Endothelial cell of hepatic sinusoid (primary cell): ENCODE measurements at regions not wholly inside any gene's neighbourhood (a gene's known extent, or its start where the extent isn't known, plus 50 kb on each side); places are given as distances from the start of the nearest gene placed in this dataset.
"Not testable (repeated sequence)": the region's sequence is repeated elsewhere in the genome, so short reads cannot be mapped to it uniquely, and the experiment has no call there.

Source experiments
- in situ Hi-C: cut with HindIII; loops from 2 replicates; pipeline ENCODE4 v1.10.0; 2017; ENCODE audit warnings: low sequenced_read_pairs

DNA sequence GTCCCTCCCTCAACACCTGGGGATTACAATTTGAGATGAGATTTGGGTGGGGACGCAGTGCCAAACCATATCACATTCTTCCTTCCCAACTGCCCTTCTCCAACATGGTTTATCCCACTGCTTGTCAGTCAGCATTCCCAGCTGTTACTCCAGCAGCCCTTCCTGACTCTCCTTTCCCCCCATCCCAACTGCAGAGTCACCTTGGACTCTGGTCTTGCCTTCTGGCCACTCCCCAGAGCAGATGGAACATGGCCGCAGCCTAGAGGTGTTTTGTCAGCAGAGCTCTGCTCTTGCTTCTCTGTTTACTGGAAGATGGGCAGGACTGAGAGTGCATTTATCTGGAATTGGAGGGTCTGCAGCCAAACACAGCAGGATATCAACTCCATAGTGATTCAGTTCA is 51.2 kb upstream of the MEX3C start:
- in situ Hi-C loops, result no loop called here

GRCh38 chr18:51250006-51250405 is 52.5 kb upstream of the MEX3C start:
- in situ Hi-C loops, result no loop called here

- in situ Hi-C loops, result no loop called here
Measured at GRCh38 chr18:51250458-51251024, 53.1 kb upstream of the MEX3C start.

DNA sequence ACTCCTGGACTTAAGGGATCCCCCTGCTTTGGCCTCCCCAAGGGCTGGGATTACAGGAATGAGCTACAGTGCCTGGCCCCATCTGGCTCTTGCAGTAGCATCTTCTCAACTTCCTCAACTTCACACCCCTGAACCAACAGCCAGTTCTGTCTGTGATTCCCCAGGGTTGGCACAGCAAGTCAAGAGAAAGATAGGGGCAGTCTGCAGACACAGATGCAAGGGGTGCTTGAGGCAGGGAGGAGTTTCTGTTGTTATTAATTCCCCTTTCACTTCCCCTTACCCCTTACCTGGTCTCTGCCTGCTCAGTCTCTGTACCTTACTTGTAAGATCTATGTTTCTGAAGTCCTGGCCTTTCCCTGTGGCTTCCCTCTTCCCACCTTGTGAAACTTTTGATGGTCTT is 54.1 kb upstream of the MEX3C start:
- in situ Hi-C loops, result no loop called here

DNA sequence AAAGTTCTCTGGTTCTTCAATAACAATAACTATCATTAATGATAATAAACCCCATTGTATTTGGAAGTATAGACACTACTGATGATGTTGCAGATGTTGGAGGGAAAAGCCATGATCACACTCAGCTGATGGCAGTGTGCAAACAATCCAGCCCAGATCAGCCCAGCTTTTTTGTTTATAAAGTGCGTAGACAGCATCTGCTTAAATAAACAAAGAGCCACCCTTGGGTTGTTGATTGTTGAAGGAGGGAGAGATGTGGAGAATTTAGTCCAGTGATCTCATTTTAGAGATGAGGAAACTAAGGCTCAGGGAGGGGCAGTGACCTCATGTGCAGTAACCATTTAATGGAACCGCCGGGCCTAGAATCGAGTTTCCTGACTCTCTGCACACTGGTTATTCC is 56.0 kb upstream of the MEX3C start:
- in situ Hi-C loops, result no loop called here

DNA sequence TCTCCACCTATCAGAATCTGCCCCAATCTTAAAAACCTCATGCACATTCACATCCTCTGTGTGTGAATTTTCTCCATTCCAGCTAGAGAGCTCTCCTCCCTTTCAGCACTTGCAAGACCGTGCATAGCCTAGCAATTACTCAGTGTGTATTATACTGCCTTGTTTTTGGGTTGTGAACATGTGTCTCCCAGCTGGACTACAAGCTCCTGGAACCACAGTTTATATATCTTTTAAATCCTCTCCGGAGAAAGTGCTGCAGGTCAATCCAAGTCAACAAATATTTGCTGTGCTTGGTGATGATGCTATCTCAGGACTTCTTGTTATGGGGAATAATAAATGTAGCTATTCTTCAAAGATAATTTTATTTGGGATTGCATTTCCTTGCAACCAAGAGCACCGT is 58.2 kb upstream of the MEX3C start:
- in situ Hi-C loops, result no loop called here

DNA sequence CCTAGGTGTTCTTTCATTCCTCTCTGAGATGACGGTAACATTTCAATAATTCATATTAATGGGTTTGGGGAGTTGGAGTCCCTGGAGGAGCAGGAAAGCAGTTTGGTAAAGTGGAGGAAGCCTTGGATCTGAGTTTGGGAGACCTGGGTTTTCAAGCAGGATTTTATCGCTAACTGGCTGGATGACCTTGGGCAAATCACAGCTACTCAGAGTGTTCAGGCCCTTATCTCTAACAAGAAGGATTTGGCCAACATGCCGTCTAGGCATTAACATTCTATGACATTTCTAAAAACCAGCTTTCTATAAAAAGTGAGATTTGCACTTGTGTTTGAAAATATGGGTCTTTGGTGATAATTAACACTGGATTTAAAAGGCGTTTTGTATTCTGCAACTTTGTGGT is 59.7 kb upstream of the MEX3C start:
- in situ Hi-C loops, result no loop called here

- in situ Hi-C loops, result no loop called here
Measured at GRCh38 chr18:51260118-51260517, 62.6 kb upstream of the MEX3C start.

DNA sequence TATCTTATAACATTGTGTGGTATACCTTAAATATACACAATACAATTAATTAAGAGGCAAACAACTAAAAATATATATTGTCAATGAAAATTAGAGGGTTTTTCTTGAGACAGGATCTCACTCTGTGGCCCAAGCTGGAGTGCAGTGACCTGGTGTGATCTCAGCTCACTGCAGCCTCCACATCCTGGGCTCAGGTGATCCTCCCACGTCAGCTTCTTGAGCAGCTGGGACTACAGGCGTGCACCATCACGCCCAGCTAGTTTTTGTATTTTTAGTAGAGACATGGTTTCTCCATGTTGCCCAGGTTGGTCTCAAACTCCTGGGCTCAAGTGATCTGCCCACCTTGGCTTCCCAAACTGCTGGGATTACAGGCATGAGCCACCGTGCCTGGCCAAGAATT is 68.6 kb upstream of the MEX3C start:
- in situ Hi-C loops, result not testable (repeated sequence)

DNA sequence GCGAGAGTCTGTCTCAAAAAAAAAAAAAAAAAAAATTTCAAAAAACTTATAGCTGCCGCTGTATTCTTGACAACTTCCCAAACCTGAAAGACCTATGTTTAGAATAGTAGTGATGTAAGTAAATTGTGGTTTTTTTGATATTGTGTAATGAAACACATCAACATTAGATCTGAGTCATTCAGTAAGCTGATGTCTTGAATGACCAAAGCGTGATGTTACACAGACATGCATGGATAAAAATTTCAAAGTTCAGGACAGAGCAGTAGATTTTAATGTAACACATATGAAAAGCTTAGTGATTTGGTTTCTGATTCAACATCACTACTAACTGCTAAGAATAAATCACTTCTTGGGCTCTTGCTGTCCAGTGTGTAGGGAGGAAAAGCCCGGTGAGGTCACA is 69.3 kb upstream of the MEX3C start:
- in situ Hi-C loops, result no loop called here

GRCh38 chr18:51273437-51273836 is 76.0 kb upstream of the MEX3C start:
- in situ Hi-C loops, result no loop called here

GRCh38 chr18:51275712-51276476 is 78.4 kb upstream of the MEX3C start:
- in situ Hi-C loops, result no loop called here

DNA sequence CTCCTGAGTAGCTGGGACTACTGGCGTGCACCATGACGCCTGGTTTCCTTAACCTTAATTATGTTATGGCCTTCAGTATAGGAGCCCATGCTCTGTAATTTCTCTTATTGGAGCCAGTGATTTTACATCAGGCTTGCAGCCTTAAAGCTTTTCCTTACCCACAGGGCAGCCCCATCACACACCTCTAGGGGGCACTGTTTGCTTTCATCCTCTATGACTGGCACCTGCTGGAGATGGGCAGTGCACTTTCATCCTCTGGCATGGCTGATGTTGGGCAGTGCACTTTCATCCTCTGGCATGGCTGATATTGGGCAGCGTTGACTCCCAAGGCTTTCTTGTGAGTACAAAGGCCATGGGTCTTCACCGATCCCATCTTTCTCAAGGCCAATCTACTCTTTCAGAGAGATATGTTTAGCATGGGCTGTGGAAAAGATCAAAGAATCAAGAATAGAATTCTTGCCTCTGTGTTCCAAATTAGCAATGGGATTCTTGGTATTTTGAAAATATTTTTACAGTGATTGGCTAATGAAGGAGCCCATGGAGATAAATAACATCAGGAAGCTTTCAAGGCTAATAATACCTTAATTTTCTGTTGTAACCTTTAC is 80.7 kb upstream of the MEX3C start:
- in situ Hi-C loops, result no loop called here

DNA sequence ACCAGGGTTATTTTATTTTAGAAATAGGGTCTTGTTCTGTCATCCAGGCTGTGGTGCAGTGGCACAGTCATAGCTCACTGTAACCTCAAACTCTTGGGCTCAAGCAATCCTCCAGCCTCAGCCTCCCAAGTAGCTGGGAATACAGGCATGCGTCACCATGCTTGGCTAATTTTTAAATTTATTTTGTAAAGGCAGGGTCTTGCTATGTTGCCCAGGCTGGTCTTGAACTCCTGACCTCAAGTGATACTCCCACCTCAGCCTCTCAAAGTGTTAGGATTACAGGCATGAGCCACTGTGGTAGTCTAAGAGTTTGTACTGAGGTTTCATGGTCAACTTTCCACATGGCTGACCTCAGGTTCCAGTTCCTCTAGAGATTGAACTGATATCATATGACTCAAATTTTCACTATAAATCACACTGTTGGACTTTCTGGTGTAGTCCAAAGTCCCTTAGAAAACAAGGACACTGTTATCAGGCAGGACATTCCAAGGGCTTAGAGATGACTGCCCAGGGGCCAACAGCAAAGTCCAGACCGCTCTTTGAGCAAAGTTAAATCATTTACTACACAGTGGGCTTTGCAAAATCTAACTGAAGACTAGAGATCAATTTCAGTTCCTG is 82.0 kb upstream of the MEX3C start:
- in situ Hi-C loops, result no loop called here

DNA sequence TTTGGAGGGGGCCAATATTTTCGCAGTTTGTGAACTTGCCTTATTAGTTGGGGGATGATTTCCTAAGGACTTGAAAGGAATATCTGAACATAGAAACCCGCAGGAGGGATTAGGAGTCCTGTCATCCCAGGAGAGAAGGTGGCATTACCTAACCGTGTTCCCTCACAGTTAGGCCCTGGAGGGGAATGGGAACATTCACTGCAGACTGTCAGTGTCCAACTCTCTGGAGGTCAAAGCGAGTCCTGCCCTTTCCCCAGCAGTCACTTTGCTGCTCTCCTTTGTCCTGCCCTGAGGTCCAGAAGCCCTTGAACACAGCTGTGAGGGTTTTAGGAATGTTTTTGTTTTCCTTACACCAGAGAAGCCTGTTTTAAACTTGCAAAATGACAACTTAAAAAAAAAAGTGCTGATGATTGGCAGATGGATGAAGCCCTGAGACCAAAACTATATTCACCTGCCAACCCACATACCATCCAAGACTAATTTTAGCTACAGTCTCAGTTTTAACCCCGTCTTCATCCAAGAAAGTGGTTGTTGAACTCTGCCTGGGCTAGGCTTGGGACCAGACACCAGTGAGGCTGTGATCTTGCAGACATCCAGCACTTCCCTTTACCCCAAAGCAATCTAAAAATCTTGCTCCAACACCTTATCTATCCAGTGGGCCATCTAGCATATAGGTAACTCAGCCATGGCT is 90.5 kb upstream of the MEX3C start:
- in situ Hi-C loops, result no loop called here

- in situ Hi-C loops, result no loop called here
Measured at GRCh38 chr18:51288582-51288981, 91.1 kb upstream of the MEX3C start.

DNA sequence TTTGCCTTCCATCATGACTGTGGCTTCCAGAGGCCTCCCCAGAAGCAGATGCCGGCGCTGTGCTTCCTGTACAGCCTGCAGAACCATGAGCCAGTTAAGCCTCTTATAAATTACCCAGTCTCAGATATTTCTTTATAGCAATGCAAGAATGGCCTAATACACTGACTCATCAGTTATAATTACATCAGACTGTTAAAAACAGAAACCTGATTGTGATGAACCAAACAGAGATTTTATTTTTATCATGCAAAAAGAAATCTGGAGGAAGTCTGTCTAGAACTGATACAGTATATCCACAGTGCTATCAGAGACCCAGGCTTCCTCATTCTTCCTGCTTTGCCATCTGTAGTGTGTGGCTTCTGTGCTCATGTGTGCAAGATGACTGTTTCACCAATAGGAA is 93.4 kb upstream of the MEX3C start:
- in situ Hi-C loops, result no loop called here

- in situ Hi-C loops, result no loop called here
Measured at GRCh38 chr18:51300912-51301311, 103.4 kb upstream of the MEX3C start.

- in situ Hi-C loops, result no loop called here
Measured at GRCh38 chr18:51301376-51301775, 103.9 kb upstream of the MEX3C start.

- in situ Hi-C loops, result no loop called here
Measured at GRCh38 chr18:51316677-51317076, 119.2 kb upstream of the MEX3C start.

GRCh38 chr18:51321696-51322095 is 124.2 kb upstream of the MEX3C start:
- in situ Hi-C loops, result no loop called here
